HG03354 (cell line): ENCODE measurements at regions not wholly inside any gene's neighbourhood (a gene's known extent, or its start where the extent isn't known, plus 50 kb on each side); places are given as distances from the start of the nearest gene placed in this dataset.

Experiments
- ATAC-seq: cut with Tn5 transposase; IDR thresholded peaks from one replicate; pipeline ENCODE4 v1.9.1; 2021; ENCODE audit warnings: mild to moderate bottlenecking; ENCODE audit not compliant: unreplicated experiment, poor library complexity, severe bottlenecking

GRCh38 chr12:114746297-114747011, 62.5 kb upstream of the TBX3 start:
- ATAC-seq, result no peak

DNA sequence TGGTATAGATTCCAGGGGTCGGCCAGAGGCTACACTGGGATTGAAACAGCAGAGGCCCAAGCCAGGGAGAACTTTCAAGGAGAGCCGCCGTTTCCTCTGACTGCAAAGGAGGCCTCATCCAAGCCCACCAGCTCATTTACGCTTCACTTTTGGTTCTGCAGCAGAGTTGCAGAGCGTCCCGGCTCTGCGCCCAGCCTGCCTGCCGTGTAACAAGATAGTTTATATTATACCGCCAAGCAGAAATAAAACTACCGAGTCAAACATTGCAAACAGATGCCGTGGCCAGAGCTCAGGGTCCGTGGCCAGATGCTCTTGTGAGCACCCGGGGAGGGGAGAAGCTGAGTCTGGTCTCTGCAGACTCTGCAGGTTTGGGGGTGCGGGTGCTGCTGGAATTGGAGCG, 60.7 kb upstream of the TBX3 start:
- no peak for ATAC-seq

DNA sequence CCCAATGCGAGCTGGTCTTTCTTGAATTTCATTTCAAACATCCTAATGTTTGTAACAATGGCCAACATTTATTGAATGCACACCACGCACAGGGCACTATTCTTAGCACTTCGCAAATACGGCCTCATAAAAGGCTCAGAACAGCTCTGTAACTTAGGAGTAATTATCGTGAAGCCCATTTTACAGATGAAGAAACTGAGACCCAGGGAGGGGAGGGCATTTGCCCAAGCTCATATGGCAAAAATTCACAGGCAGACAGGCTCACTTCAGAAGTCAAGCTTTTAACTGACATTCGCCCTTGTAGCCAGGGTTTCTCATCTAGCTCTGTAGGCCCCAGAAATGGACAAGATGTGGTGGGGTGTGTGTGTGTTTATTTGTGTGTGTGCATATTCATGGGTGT, 60.3 kb upstream of the TBX3 start:
- no peak for ATAC-seq

GRCh38 chr12:114743799-114744198, 59.8 kb upstream of the TBX3 start:
- no peak for ATAC-seq

GRCh38 chr12:114743289-114743688, 59.3 kb upstream of the TBX3 start:
- no peak for ATAC-seq

GRCh38 chr12:114742363-114742762, 58.4 kb upstream of the TBX3 start:
- no peak for ATAC-seq

- no peak for ATAC-seq
Observed at GRCh38 chr12:114741940-114742339, 58.0 kb upstream of the TBX3 start.

- ATAC-seq, result no peak
Observed at GRCh38 chr12:114740448-114740847, 56.5 kb upstream of the TBX3 start.

GRCh38 chr12:114738460-114739184, 54.6 kb upstream of the TBX3 start:
- ATAC-seq, result no peak

- ATAC-seq, result no peak
Observed at GRCh38 chr12:114735680-114736374, 51.9 kb upstream of the TBX3 start.

- ATAC-seq, result no peak
Observed at GRCh38 chr12:114735011-114735410, 51.0 kb upstream of the TBX3 start.

GRCh38 chr12:114733919-114734318, 49.9 kb upstream of the TBX3 start:
- ATAC-seq, result no peak
